GM12864 (cell line): ENCODE measurements at regions not wholly inside any gene's neighbourhood (a gene's known extent, or its start where the extent isn't known, plus 50 kb on each side); places are given as distances from the start of the nearest gene placed in this dataset.

Source experiments
- DNase-seq: peaks from one replicate; pipeline ENCODE4 v3.0.0-alpha.2; 2011; ENCODE audit warnings: low read depth
- H3K4me3 ChIP-seq: 2 replicates; pipeline ENCODE4 v1.5.1; 2011; ENCODE audit warnings: mild to moderate bottlenecking, low read depth, low read length, control low read depth
- CTCF ChIP-seq: IDR thresholded peaks from 2 replicates; pipeline ENCODE4 v1.5.1; 2011; ENCODE audit warnings: low read depth, mild to moderate bottlenecking, moderate library complexity, low read length, control low read depth, inconsistent platforms; ENCODE audit errors: missing control alignments

DNA sequence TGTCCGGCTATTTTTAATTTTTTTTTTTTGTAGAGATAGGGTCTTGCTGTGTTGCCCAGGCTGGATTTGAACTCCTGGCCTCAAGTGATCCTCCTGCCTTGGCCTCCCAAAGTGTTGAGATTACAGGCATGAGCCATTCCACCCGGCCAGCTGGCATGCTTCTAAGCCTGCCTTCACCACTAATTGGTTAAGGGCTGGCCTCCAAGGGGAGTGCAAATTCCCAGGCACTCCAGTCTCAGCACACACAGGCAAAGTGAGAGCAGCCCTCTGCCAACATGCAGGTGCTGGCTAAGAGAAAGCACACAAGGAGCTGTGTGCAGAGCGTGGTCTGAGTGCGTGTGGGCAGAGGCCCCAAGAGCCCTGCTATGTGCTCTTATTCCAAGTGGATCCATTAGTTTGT is 149.8 kb upstream of the HS3ST2 start:
- TF ChIP-seq CTCF = no peak
- H3K4me3 ChIP-seq = no peak overlapping the region
- no peak for DNase-seq

GRCh38 chr16:22664561-22664997 is 149.4 kb upstream of the HS3ST2 start:
- TF ChIP-seq CTCF = no peak
- DNase-seq = peak; percentile 19
- H3K4me3 ChIP-seq = no peak overlapping the region

- no peak for TF ChIP-seq CTCF
- no peak for DNase-seq
Observed at GRCh38 chr16:22665048-22665797, 148.7 kb upstream of the HS3ST2 start.

DNA sequence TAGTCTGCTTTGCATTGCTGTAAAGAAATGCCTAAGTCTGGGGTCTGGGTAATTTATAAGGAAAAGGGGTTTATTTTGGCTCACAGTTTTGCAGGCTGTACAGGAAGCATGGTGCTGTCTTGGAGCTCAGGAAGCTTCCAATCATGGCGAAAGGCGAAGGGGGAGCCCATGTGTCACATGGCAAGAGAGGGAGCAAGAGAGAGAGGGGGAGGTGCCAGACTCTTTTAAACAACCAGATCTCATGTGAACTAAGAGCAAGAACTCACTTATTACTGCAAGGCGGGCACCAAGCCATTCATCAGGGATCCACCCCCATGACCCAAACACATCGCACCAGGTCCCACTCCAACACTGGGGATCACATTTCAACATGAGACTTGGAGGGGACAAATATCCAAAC is 148.2 kb upstream of the HS3ST2 start:
- no peak for DNase-seq
- no peak for TF ChIP-seq CTCF
- H3K4me3 ChIP-seq = no peak overlapping the region

More at GRCh38 chr16:22665048-22665797, 148.7 kb upstream of the HS3ST2 start:
- no peak overlapping the region for H3K4me3 ChIP-seq

DNA sequence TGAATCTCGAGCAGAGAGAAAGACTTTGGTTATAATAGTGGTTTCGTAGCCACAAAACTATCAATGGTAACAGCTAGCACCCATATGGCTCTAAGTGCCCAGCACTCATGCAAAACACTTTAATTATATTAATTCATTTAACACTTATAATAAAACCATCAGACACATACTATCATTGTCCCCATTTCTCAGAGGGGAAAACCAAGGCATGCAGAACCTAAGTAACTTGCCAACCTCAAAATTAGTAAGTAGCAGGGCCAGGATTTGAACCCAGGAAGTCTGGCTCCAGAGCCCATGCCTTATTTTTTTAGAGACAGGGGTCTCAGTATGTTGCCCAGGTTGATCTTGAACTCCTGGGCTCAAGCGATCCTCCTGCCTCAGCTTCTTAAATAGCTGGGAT is 145.6 kb upstream of the HS3ST2 start:
- no peak overlapping the region for H3K4me3 ChIP-seq
- DNase-seq = no peak
- TF ChIP-seq CTCF = no peak

DNA sequence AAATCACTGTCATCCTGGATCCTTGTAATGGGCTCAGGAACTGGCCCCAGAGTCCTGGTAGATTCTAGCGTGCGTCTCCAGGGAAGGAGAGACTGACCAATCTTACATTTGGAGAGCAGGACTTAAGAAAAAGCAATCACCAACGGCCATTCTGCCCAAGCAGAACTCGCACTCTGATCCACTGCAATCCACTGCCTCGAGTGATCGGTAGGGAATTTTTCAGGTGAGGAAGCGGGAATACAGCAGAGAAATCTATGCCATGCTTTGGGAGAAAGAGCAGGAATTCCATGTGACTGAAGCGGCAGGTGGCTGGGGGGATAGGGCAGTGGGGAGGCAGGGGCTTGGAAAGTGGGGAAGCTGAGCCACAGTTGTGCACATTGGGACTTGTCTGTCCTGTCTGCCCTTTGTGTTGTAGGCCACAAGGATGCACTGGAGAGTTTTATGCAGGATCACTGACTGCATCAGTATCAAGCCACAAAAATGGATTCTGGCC is 143.9 kb upstream of the HS3ST2 start:
- DNase-seq = no peak
- no peak for TF ChIP-seq CTCF
- H3K4me3 ChIP-seq = no peak overlapping the region

GRCh38 chr16:22670551-22671041 is 143.4 kb upstream of the HS3ST2 start:
- H3K4me3 ChIP-seq = no peak overlapping the region
- TF ChIP-seq CTCF = no peak
- peak; percentile 33 for DNase-seq
